HG03565 (cell line): ENCODE measurements at regions not wholly inside any gene's neighbourhood (a gene's known extent, or its start where the extent isn't known, plus 50 kb on each side); places are given as distances from the start of the nearest gene placed in this dataset.
A peak's percentile ranks its signal among the peaks of the same experiment; 100 is the strongest.
"Not testable (repeated sequence)": the region's sequence is repeated elsewhere in the genome, so short reads cannot be mapped to it uniquely, and the experiment has no call there.

ENCODE experiments used
- ATAC-seq: cut with Tn5 transposase; IDR thresholded peaks from one replicate; pipeline ENCODE4 v1.9.1; 2021; ENCODE audit warnings: mild to moderate bottlenecking, moderate library complexity; ENCODE audit not compliant: unreplicated experiment

DNA sequence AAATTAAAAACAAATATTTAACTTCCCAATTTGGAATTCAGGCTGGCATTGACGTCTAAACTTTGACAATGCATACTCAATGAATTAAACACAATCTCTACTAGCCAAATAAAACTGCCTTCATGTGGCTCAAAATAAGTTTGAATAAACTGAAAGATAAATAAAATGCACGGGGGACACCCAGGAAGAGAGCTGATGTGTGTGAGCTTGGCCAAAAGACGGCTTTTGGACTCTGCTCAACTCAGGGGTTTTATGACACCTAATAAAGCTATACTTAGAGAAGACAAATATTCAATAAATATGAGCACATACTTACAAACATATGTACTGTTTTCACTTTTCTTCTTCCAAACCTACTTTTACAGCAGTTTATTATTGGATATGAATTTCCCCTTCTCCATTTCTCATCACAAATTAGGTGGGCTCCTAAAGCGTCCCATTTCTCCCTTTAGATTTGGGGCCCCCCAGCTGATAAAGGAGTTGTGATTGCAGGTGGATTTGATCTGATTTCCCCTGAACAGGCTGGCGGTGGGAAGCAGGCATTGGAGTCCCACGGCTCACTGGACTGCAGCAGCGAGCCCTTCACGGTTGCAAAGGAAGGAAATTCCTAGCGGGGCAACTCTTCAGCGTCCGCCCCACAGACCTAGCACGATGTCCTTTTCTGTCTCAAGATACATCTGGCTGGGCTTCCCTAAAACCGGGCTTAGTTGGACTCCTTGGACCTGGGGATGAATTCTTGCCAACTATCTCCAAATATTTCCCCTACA lies 79.6 kb downstream of the INSIG1 start:
- no peak for ATAC-seq

GRCh38 chr7:155377838-155378579 lies 79.9 kb upstream of the EN2 start:
- ATAC-seq: no peak

- ATAC-seq: no peak
Measured at GRCh38 chr7:155378580-155378934, 79.4 kb upstream of the EN2 start.

GRCh38 chr7:155378959-155379871 lies 78.7 kb upstream of the EN2 start:
- no peak for ATAC-seq

GRCh38 chr7:155380221-155380861 lies 77.6 kb upstream of the EN2 start:
- ATAC-seq: peak; percentile 59

GRCh38 chr7:155380976-155381851 lies 76.7 kb upstream of the EN2 start:
- no peak for ATAC-seq

GRCh38 chr7:155381852-155382801 lies 75.8 kb upstream of the EN2 start:
- no peak for ATAC-seq

DNA sequence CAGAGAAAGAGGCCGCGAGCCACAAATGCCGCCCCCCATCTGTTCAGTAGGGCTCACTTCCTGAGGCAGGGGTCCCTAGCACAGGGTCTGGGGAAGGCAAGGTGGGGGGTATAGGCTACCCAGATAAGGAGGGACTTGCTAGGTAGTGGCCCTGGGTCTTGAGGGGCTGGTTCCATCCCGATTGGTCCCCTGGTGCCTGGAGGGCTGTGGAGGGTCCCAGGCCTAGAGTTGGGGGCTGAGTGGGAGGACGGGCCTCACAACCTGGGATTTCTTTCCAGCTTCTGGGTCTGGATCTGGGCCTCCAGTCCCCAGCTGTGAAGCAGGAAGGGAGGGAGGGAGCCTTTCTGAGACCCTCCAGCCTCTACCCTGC lies 75.1 kb upstream of the EN2 start:
- ATAC-seq: no peak

DNA sequence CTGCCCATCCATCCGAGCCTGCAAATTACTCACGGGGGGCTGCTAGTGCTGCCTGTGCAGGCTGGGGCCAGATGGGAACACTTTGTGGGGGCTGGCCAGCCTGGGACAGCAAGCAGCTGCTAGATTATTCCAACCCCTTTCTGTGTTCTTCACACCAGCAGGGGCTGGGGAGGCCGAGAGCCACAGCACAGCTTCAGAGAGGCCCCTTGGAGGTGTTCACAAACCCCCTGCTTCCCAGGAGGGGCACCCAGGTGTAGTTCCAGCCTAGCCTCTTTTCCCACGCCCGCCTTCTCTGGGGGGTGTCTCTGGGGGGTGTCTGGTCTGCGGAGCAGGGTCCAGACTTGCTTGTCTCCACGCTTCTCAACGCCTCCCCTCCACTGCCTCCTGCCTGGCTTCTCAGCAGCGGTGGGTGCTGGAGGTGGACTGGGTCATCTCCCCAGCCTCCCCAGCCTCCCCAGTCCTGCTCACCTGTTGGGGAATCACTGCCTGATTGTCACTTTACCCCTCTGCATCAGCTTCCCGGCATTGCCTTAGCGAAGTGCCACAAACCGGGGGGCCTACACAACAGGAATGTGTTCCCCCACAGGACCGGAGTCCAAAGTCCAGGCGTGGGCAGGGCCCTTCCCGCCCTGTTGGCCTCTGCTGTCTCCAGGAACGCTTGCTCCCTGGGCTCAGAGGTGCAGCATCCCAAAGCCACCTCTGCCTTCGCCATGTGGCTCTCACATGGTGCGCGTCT lies 74.0 kb upstream of the EN2 start:
- ATAC-seq: no peak

GRCh38 chr7:155384751-155385150 lies 73.2 kb upstream of the EN2 start:
- no peak for ATAC-seq

- not testable (repeated sequence) for ATAC-seq
Measured at GRCh38 chr7:155385182-155385581, 72.7 kb upstream of the EN2 start.

DNA sequence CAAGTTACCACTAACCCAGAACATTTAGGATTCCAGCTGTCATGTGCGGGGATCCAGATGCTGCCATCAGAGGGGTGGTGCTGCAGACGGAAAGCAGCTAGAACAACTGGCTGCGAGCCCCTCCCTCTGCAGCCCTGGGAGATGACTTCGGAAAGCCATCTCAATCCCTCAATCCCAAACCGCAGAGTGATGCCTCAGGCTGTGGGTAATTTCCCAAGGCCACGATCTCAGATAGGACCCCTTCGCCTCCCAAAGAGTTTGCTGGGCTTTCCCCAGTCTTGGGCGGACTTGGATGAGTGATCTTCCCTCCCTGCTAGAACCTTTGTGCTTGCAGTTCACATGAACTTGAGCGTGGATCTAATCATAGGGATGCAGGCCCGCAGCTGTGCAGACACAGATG lies 71.3 kb upstream of the EN2 start:
- no peak for ATAC-seq

GRCh38 chr7:155387066-155387620 lies 70.8 kb upstream of the EN2 start:
- no peak for ATAC-seq

DNA sequence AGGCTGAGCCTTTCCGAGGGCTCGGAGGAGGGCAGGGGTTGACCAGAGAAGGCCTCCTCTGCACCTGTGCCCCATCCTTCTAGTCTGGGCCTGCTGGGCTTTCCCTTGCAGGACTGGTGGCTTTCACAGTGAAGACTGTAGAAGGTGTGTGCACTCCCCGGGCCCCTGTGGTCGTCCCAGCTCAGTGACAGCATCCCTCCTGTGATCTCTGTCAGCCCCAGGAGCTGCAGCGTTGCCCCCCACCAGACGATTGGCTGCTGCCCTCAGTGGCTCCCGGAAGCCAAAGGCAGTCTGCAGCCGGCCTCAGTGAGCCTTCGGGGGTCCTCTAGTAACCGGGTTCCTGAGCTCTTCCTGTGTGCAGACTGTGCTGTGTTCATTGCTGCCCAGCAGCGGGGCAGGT lies 69.4 kb upstream of the EN2 start:
- no peak for ATAC-seq

- ATAC-seq: no peak
Measured at GRCh38 chr7:155391414-155391813, 66.5 kb upstream of the EN2 start.

- no peak for ATAC-seq
Measured at GRCh38 chr7:155392726-155393570, 65.0 kb upstream of the EN2 start.

DNA sequence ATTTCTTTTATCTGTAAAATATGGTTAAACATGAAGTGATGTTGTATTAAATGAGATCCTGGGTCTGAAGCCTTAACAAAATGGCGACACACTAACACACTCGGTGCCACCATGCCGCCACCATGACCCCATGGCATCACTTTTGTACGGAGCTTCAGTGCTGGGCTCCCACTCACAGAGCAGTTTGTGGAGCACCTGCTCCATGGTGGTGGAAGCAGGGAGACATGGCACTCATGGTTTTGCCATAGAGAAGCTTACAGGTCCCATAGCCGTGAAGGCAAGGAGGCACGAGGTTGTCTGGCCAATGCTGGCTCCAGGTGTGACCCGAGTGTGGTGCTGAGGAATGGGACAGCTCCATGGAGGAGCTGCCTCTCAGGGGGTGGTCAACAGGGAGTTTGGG lies 63.5 kb upstream of the EN2 start:
- no peak for ATAC-seq
